Spleen (tissue), 11 donors: ENCODE measurements at regions not wholly inside any gene's neighbourhood (a gene's known extent, or its start where the extent isn't known, plus 50 kb on each side); places are given as distances from the start of the nearest gene placed in this dataset.
"Not testable (repeated sequence)": the region's sequence is repeated elsewhere in the genome, so short reads cannot be mapped to it uniquely, and the experiment has no call there.

Source experiments
- DNase-seq: peaks from one replicate; pipeline ENCODE4 v3.0.0-alpha.2; 2020
- H3K27ac ChIP-seq, 8 donors: fragments of 200-600 bp; sonication (generic) in 7 of 8; 1 replicate in 4 of 8; 2 replicates in 4 of 8; pipeline versions ENCODE4 v1.5.0 to v1.8.0; 2016 to 2021; ENCODE audit warnings: inconsistent platforms in 4 of 8, mild to moderate bottlenecking in 4 of 8, moderate library complexity in 1 of 8
- H3K27me3 ChIP-seq, 7 donors: fragments of 200-600 bp; sonication (generic) in 6 of 7; replicated peaks in 1 of 7; 1 replicate in 4 of 7; 2 replicates in 3 of 7; pipeline versions ENCODE4 v1.5.0 to v1.8.0; 2016 to 2021; ENCODE audit warnings: inconsistent platforms in 3 of 7, mild to moderate bottlenecking in 1 of 7
- H3K36me3 ChIP-seq, 6 donors: fragments of 200-600 bp; sonication (generic) in 5 of 6; 1 replicate in 4 of 6; 2 replicates in 2 of 6; pipeline versions ENCODE4 v1.5.0 to v1.8.0; 2016 to 2021; ENCODE audit warnings: inconsistent platforms in 2 of 6
- H3K4me1 ChIP-seq, 6 donors: fragments of 200-600 bp; sonication (generic) in 5 of 6; 1 replicate in 3 of 6; 2 replicates in 3 of 6; pipeline versions ENCODE4 v1.5.0 to v1.8.0; 2016 to 2021; ENCODE audit warnings: inconsistent platforms in 3 of 6
- H3K4me3 ChIP-seq, 8 donors: fragments of 200-600 bp; sonication (generic) in 7 of 8; 1 replicate in 4 of 8; 2 replicates in 4 of 8; pipeline versions ENCODE4 v1.5.0 to v1.8.0; 2016 to 2021; ENCODE audit warnings: inconsistent platforms in 4 of 8, mild to moderate bottlenecking in 4 of 8, moderate library complexity in 2 of 8
- H3K9me3 ChIP-seq, 8 donors: fragments of 200-600 bp; sonication (generic) in 7 of 8; 1 replicate in 4 of 8; 2 replicates in 4 of 8; pipeline versions ENCODE4 v1.5.0 to v1.8.0; 2016 to 2021; ENCODE audit warnings: inconsistent platforms in 4 of 8
- POLR2AphosphoS5 ChIP-seq, 3 donors: sonication (generic); formaldehyde crosslinking; IDR thresholded peaks; one replicate each; pipeline ENCODE4 v1.5.1; 2017; ENCODE audit warnings: antibody characterized with exemption in 3 of 3
- WGBS, 5 donors: extraction: QIAGEN DNeasy Blood & Tissue Kit in 3 of 5; methylation state at CpG; one replicate each; pipeline versions ENCODE4 v1.1.5 to v1.1.7; 2013 to 2018; 5-methylcytosine and 5-hydroxymethylcytosine counted together
- intact Hi-C: fragments of 100-400 bp; cut with DNase I; formaldehyde crosslinking; loops from one replicate; pipeline ENCODE4 v1.15.0; 2023; ENCODE audit warnings: low total_unique reads
- TF ChIP-seq, protein P1 (sequence below), 11 experiments: fragments of 200-600 bp in 7 of 11; fragments of 450-650 bp in 4 of 11; sonication (generic) in 4 of 11; IDR thresholded peaks in 8 of 11; conservative IDR thresholded peaks in 3 of 11; 1 replicate in 7 of 11; 2 replicates in 4 of 11; pipeline versions ENCODE4 v1.4.0 to v1.8.0; 2016 to 2021; ENCODE audit warnings: antibody characterized with exemption in 11 of 11, inconsistent platforms in 4 of 11, mild to moderate bottlenecking in 1 of 11
- donor health status: healthy with polysubstance abuse.
- donor health status: DM: no; HTN: no; CAD: no; lungs with moderate emphysema.
- donor health status: DM: no; HTN: no; CAD: no.
- donor health status: Bipolar disorder and iron deficiency.
- donor health status: healthy.
- donor health status: DM: no; HTN: no; CAD: no.
- donor health status: DM: yes; HTN: yes; CAD: no.

DNA sequence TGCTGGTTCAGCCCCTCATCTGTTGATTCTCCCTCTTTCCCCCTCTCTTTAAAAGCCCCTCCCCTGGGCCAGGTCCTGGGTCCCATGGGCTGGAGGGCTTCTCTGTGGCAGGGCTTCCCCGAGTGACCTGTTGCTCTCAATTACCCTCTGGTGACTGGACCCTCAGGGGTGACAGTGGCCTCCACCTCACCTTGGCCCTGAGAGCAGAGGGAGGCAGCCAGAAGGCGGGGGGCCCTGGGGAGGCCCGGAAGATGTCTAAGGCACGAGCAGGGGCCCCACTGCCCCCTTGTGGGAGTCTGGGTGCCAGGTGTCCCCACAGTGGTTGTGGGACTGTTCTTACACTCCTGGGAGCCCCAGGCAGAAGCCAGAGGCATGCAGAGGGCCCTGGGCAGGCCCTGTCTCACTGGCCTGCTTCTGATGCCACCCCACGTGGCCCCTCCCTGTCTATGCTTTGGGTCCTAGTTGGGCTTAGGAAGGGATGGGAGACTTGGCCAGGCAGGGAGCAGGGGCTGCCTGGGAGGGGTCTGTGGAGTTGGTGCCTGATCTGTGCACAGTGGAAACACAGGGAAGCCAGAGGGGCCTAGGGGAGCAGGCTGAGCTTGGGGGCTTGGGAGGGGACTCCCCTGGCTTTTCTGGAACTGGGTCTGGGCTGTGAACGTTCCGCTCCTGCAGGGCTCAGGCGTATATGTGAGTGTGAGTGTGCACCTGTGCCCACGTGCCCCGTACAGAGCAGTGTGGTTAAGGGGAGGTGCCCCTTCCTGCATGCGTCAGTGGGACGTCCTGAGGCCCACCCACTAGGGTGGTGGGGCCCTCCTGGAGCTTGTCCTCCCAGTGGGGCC is 179.7 kb downstream of the TMEM121 start:
- H3K36me3 ChIP-seq, intact Hi-C loops, H3K9me3 ChIP-seq, H3K4me3 ChIP-seq, H3K27me3 ChIP-seq: not testable (repeated sequence)
- 38 to 78% (median 45%) methylated on average over 2 to 12 of the region's 12 CpGs for WGBS, 5 donors
- peaks cover 0 to 10% (median 0%) of the 10 kb centered on the region in 6 donors for H3K4me1 ChIP-seq
- TF ChIP-seq, protein P1, sequence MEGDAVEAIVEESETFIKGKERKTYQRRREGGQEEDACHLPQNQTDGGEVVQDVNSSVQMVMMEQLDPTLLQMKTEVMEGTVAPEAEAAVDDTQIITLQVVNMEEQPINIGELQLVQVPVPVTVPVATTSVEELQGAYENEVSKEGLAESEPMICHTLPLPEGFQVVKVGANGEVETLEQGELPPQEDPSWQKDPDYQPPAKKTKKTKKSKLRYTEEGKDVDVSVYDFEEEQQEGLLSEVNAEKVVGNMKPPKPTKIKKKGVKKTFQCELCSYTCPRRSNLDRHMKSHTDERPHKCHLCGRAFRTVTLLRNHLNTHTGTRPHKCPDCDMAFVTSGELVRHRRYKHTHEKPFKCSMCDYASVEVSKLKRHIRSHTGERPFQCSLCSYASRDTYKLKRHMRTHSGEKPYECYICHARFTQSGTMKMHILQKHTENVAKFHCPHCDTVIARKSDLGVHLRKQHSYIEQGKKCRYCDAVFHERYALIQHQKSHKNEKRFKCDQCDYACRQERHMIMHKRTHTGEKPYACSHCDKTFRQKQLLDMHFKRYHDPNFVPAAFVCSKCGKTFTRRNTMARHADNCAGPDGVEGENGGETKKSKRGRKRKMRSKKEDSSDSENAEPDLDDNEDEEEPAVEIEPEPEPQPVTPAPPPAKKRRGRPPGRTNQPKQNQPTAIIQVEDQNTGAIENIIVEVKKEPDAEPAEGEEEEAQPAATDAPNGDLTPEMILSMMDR (IDR thresholded peaks at IDR 0.05 in 8 of 11, conservative IDR thresholded peaks at IDR 0.05 in 3 of 11): peak in 9 of 11 experiments; percentile 9 to 55 (median 22)
- TF ChIP-seq POLR2AphosphoS5 (IDR thresholded peaks at IDR 0.05): peak; percentile 58 to 70 (median 60)
- DNase-seq: peak; percentile 94
- H3K27ac ChIP-seq: peak overlapping the region; percentile 13 to 90 (median 68)

DNA sequence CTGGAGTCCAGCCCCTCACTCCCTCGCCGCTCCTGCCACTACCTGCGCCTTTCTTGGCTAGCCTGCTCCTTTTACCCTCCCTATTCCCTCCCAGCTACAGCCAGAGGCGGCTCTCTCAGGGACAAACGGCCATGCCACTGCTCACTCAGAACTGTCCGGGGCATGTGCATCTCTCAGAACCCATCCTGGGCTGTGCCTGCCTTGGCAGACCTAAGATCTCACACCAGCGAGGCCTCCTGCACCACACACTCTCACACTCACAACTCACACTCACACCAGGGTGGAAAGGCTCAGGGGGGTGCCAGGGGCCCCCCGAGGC is 180.3 kb downstream of the TMEM121 start:
- H3K27me3 ChIP-seq, H3K9me3 ChIP-seq, H3K4me3 ChIP-seq, H3K36me3 ChIP-seq, intact Hi-C loops: not testable (repeated sequence)
- Histone ChIP-seq H3K4me1 (peaks cover 0 to 10% (median 0%) of the 10 kb centered on the region in 6 donors), H3K27ac (peak overlapping the region in 4 of 8 donors; percentile 48 to 90 (median 80))
- WGBS, 5 donors: 44 to 82% (median 70%) methylated on average over 2 to 5 of the region's 8 CpGs; no CpG with 5 or more reads in 1 of the 5 donors
- peak; percentile 85 for DNase-seq

DNA sequence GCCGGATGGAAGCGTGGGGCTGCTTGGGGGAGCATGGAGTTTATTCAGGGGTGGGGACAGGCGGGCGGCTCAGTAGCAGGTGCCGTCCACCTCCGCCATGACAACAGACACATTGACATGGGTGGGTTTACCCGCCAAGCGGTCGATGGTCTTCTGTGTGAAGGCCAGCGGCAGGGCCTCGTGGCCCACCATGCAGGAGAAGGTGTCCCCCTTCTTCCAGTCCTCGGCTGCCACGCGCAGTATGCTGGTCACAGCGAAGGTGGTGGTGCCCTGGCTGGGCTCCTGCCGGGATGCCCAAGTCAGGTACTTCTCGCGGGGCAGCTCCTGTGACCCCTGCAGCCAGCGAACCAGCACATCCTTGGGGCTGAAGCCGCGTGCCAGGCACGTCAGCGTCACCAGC is 180.7 kb downstream of the TMEM121 start:
- peak; percentile 31 to 61 (median 59) for TF ChIP-seq POLR2AphosphoS5 (IDR thresholded peaks at IDR 0.05)
- H3K4me3 ChIP-seq, H3K36me3 ChIP-seq, H3K27me3 ChIP-seq, H3K9me3 ChIP-seq, intact Hi-C loops: not testable (repeated sequence)
- peak overlapping the region in 3 of 8 donors; percentile 48 to 90 (median 83) for H3K27ac ChIP-seq
- DNase-seq: peak; percentile 87
- peaks cover 0 to 10% (median 0%) of the 10 kb centered on the region in 6 donors for H3K4me1 ChIP-seq
- WGBS, 5 donors: 89 to 95% (median 94%) methylated on average over 15 to 23 of the region's 23 CpGs

DNA sequence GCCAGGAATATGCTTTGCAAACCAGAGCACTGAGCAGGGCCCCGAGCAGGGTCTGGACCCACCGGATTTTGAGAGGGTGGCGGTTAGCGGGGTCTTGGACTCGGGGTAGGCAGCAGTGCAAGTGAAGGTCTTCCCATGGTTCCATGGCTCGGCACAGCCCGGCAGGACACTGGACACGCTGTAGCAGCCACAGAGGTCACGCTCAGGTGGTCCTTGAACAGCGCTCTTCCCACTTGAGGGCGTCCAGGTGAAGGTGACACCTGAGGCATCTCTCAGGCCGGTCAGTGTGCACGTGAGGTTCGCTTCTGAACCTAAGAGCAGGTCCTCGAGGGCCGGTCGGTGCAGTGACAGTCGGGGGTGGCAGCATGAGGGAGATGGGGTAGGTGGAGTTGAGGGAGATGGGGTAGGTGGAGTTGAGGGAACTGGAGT is 181.4 kb downstream of the TMEM121 start:
- Histone ChIP-seq H3K4me3 (peak overlapping the region in 1 of 8 donors; percentile 52), H3K27ac (peak overlapping the region in 2 of 8 donors; percentile 7 to 90), H3K4me1 (peaks cover 0 to 10% (median 0%) of the 10 kb centered on the region in 6 donors)
- intact Hi-C loops, H3K9me3 ChIP-seq, H3K36me3 ChIP-seq, H3K27me3 ChIP-seq: not testable (repeated sequence)
- TF ChIP-seq POLR2AphosphoS5 (IDR thresholded peaks at IDR 0.05): peak in 1 of 3 donors; percentile 48
- WGBS, 5 donors: 76 to 94% (median 89%) methylated on average over 15 to 18 of the region's 18 CpGs
- DNase-seq: peak; percentile 73

DNA sequence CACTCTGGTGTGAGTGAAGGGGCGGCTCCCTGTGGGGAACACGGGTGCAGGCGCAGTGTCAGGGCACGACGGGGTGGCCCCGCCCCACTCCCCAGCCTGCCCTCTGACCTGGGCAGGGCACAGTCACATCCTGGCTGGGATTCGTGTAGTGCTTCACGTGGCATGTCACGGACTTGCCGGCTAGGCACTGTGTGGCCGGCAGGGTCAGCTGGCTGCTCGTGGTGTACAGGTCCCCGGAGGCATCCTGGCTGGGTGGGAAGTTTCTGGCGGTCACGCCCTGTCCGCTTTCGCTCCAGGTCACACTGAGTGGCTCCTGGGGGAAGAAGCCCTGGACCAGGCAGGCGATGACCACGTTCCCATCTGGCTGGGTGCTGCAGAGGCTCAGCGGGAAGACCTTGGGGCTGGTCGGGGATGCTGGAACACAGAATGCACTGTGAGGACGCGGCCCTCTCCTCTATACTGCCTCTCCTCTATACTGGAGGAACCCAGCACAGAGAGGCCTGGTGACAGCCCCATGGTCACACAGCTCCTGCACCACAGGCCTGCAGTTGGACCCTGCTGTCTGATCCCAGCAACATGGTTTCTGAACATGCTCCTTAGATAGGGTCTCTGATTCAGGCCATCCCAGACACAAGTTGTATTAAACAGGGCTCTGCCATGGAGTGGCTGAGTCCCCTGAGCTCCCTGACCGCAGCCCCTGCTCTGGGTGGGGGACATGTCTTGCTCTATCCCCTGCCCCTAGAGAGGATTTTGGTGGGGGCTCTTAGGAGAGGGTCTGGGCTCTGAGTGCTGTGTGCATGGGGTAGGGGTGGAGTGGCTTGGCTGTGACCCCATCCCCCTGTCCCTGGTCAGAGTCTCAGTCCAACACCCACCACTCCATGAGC is 182.1 kb downstream of the TMEM121 start:
- WGBS, 5 donors: 85 to 95% (median 90%) methylated on average over 3 to 24 of the region's 24 CpGs
- H3K27me3 ChIP-seq, intact Hi-C loops, H3K36me3 ChIP-seq, H3K9me3 ChIP-seq: not testable (repeated sequence)
- peaks cover 0 to 10% (median 0%) of the 10 kb centered on the region in 6 donors for H3K4me1 ChIP-seq
- H3K4me3 ChIP-seq: peak overlapping the region in 1 of 8 donors; percentile 52
- peak overlapping the region in 3 of 8 donors; percentile 7 to 90 (median 25) for H3K27ac ChIP-seq
- peak; percentile 50 to 63 (median 53) for TF ChIP-seq POLR2AphosphoS5 (IDR thresholded peaks at IDR 0.05)
- DNase-seq: peak; percentile 77
